ENCODE measurements at regions not wholly inside any gene's neighbourhood (a gene's known extent, or its start where the extent isn't known, plus 50 kb on each side); places are given as distances from the start of the nearest gene placed in this dataset.

DNA sequence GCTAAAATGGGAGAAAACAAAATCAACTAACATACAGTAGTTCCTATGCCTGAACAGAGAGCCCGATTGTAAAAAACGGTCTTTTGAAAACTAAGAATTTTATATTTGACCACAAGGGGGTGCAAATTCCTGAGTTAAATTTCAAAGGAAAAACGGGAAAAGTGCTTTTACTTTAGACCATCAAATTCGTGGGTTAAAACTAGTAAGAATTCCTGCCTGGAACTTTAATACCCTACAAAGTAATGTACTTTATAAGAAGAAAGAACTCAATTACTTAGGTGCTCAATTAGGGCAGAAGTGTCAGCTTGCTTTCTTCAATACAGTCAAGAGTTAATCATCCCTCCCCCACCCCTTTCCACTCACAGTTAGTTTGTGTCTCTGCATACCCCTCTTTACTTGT is 69.8 kb downstream of the KCNRG start:
- Histone ChIP-seq H3K9ac (ENCODE audit: low read depth, low read length) (peak overlapping the region; percentile 76), H4K20me1 (ENCODE audit: insufficient read depth, low read length) (peaks cover 14% of the 10 kb centered on the region), H3K27ac (ENCODE audit: low read length) (peak overlapping the region; percentile 73), H3K79me2 (ENCODE audit: insufficient read depth, low read length) (peaks cover 97% of the 10 kb centered on the region), H3K27me3 (ENCODE audit: insufficient read depth, low read length, poor library complexity) (no peaks in the 10 kb centered on the region), H3K4me1 (ENCODE audit: insufficient read depth, low read length) (peaks cover 54% of the 10 kb centered on the region), H3K4me3 (ENCODE audit: low read depth in 1 of 2, low read length in 2 of 2) (peak overlapping the region in 1 of 2 experiments; percentile 58; a peak in 3 of 4 replicates), H3K4me2 (ENCODE audit: insufficient read depth, low read length) (peak overlapping the region; percentile 83), H3K36me3 (ENCODE audit: insufficient read depth, low read length) (peaks cover 22% of the 10 kb centered on the region; the same call in 1 of the 2 replicates), H2AFZ (ENCODE audit: low read depth, low read length) (no peak overlapping the region), H3K9me3 (ENCODE audit: insufficient read depth, low read length, severe bottlenecking) (no peaks in the 10 kb centered on the region)
- ATAC-seq (ENCODE audit: insufficient read depth, low read depth) (no peak), DNase-seq (no peak)
- no peak for TF ChIP-seq EZH2 (IDR thresholded peaks at IDR 0.05; ENCODE audit: borderline replicate concordance, low read depth, low read length, severe bottlenecking)
- TF ChIP-seq, protein P1, sequence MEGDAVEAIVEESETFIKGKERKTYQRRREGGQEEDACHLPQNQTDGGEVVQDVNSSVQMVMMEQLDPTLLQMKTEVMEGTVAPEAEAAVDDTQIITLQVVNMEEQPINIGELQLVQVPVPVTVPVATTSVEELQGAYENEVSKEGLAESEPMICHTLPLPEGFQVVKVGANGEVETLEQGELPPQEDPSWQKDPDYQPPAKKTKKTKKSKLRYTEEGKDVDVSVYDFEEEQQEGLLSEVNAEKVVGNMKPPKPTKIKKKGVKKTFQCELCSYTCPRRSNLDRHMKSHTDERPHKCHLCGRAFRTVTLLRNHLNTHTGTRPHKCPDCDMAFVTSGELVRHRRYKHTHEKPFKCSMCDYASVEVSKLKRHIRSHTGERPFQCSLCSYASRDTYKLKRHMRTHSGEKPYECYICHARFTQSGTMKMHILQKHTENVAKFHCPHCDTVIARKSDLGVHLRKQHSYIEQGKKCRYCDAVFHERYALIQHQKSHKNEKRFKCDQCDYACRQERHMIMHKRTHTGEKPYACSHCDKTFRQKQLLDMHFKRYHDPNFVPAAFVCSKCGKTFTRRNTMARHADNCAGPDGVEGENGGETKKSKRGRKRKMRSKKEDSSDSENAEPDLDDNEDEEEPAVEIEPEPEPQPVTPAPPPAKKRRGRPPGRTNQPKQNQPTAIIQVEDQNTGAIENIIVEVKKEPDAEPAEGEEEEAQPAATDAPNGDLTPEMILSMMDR (IDR thresholded peaks at IDR 0.05; ENCODE audit: borderline replicate concordance, extremely low read depth, low read length, poor library complexity, severe bottlenecking): peak; percentile 69

GRCh38 chr13:50089633-50090032 is 74.4 kb downstream of the KCNRG start:
- Histone ChIP-seq H3K4me1 (ENCODE audit: insufficient read depth, low read length) (peaks cover 56% of the 10 kb centered on the region), H4K20me1 (ENCODE audit: insufficient read depth, low read length) (peaks cover 20% of the 10 kb centered on the region; the same call in 1 of the 2 replicates), H3K27me3 (ENCODE audit: insufficient read depth, low read length, poor library complexity) (no peaks in the 10 kb centered on the region), H3K36me3 (ENCODE audit: insufficient read depth, low read length) (peaks cover 24% of the 10 kb centered on the region), H3K79me2 (ENCODE audit: insufficient read depth, low read length) (peaks cover 98% of the 10 kb centered on the region), H3K4me3 (ENCODE audit: low read depth in 1 of 2, low read length in 2 of 2) (no peak overlapping the region), H3K9me3 (ENCODE audit: insufficient read depth, low read length, severe bottlenecking) (no peaks in the 10 kb centered on the region), H3K9ac (ENCODE audit: low read depth, low read length) (no peak overlapping the region), H3K27ac (ENCODE audit: low read length) (no peak overlapping the region), H2AFZ (ENCODE audit: low read depth, low read length) (no peak overlapping the region), H3K4me2 (ENCODE audit: insufficient read depth, low read length) (peak overlapping the region; percentile 19; the same call in 1 of the 2 replicates)
- DNase-seq: no peak
- ATAC-seq (ENCODE audit: insufficient read depth, low read depth): no peak
- TF ChIP-seq, protein P1 (IDR thresholded peaks at IDR 0.05; ENCODE audit: borderline replicate concordance, extremely low read depth, low read length, poor library complexity, severe bottlenecking): no peak
- TF ChIP-seq EZH2 (IDR thresholded peaks at IDR 0.05; ENCODE audit: borderline replicate concordance, low read depth, low read length, severe bottlenecking): no peak

GRCh38 chr13:50090211-50090610 is 75.0 kb downstream of the KCNRG start:
- ATAC-seq (ENCODE audit: insufficient read depth, low read depth) (no peak), DNase-seq (no peak)
- peaks cover 20% of the 10 kb centered on the region; the same call in 1 of the 2 replicates for H4K20me1 ChIP-seq (ENCODE audit: insufficient read depth, low read length)
- H3K4me2 ChIP-seq (ENCODE audit: insufficient read depth, low read length): no peak overlapping the region
- peaks cover 98% of the 10 kb centered on the region for H3K79me2 ChIP-seq (ENCODE audit: insufficient read depth, low read length)
- no peaks in the 10 kb centered on the region for H3K27me3 ChIP-seq (ENCODE audit: insufficient read depth, low read length, poor library complexity)
- TF ChIP-seq, protein P1 (IDR thresholded peaks at IDR 0.05; ENCODE audit: borderline replicate concordance, extremely low read depth, low read length, poor library complexity, severe bottlenecking): no peak
- TF ChIP-seq EZH2 (IDR thresholded peaks at IDR 0.05; ENCODE audit: borderline replicate concordance, low read depth, low read length, severe bottlenecking): no peak
- H3K4me3 ChIP-seq (ENCODE audit: low read depth in 1 of 2, low read length in 2 of 2): no peak overlapping the region
- H3K36me3 ChIP-seq (ENCODE audit: insufficient read depth, low read length): peaks cover 24% of the 10 kb centered on the region
- H3K9me3 ChIP-seq (ENCODE audit: insufficient read depth, low read length, severe bottlenecking): no peaks in the 10 kb centered on the region
- peaks cover 50% of the 10 kb centered on the region for H3K4me1 ChIP-seq (ENCODE audit: insufficient read depth, low read length)
- no peak overlapping the region for H2AFZ ChIP-seq (ENCODE audit: low read depth, low read length)
- no peak overlapping the region for H3K9ac ChIP-seq (ENCODE audit: low read depth, low read length)
- H3K27ac ChIP-seq (ENCODE audit: low read length): no peak overlapping the region
